COLO829 (cell line): ENCODE measurements at regions not wholly inside any gene's neighbourhood (a gene's known extent, or its start where the extent isn't known, plus 50 kb on each side); places are given as distances from the start of the nearest gene placed in this dataset.

Experiments used
- DNase-seq: peaks from one replicate; pipeline ENCODE4 v3.0.0; 2012; ENCODE audit warnings: low spot score

GRCh38 chr11:109350091-109350490, 71.9 kb upstream of the C11orf87 start:
- no peak for DNase-seq

GRCh38 chr11:109362059-109362458, 59.9 kb upstream of the C11orf87 start:
- no peak for DNase-seq

GRCh38 chr11:109363682-109364081, 58.3 kb upstream of the C11orf87 start:
- no peak for DNase-seq

- DNase-seq, result no peak
Measured at GRCh38 chr11:109364851-109365250, 57.1 kb upstream of the C11orf87 start.

GRCh38 chr11:109371444-109372176, 50.4 kb upstream of the C11orf87 start:
- peak; percentile 28 for DNase-seq
